ENCODE measurements at regions not wholly inside any gene's neighbourhood (a gene's known extent, or its start where the extent isn't known, plus 50 kb on each side); places are given as distances from the start of the nearest gene placed in this dataset.

GRCh38 chr2:121943285-121943684, 187.8 kb downstream of the TSN start:
- Histone ChIP-seq H3K27me3 (ENCODE audit: control insufficient read depth, low read length) (0 out of 2 replicates have a peak, but pooled peaks cover 3% of the 10 kb centered on the region), H3K4me2 (ENCODE audit: low read length) (no peak overlapping the region), H3K4me3 (ENCODE audit: low read length) (no peak overlapping the region), H3K27ac (ENCODE audit: low read depth, low read length) (no peak overlapping the region), H3K9me3 (ENCODE audit: control insufficient read depth, insufficient read depth, low read length) (no peaks in the 10 kb centered on the region), H3K79me2 (ENCODE audit: control insufficient read depth, low read length) (no peaks in the 10 kb centered on the region), H3K9me2 (replicated peaks; ENCODE audit: control insufficient read depth, low read length) (no peaks in the 10 kb centered on the region), H4K20me1 (ENCODE audit: control insufficient read depth, insufficient read depth, low read depth, low read length) (no peaks in the 10 kb centered on the region), H3K4me1 (ENCODE audit: control insufficient read depth, low read length) (no peaks in the 10 kb centered on the region), H3F3A (ENCODE audit: control insufficient read depth, insufficient read depth) (no peaks in the 10 kb centered on the region), H3K36me3 (ENCODE audit: control insufficient read depth, low read length) (no peaks in the 10 kb centered on the region)
- TF ChIP-seq CTCF (IDR thresholded peaks at IDR 0.05; ENCODE audit: low read depth, low read length, poor library complexity, severe bottlenecking) (no peak), EZH2phosphoT487 (IDR thresholded peaks at IDR 0.05; ENCODE audit: borderline replicate concordance, low read length) (no peak)

DNA sequence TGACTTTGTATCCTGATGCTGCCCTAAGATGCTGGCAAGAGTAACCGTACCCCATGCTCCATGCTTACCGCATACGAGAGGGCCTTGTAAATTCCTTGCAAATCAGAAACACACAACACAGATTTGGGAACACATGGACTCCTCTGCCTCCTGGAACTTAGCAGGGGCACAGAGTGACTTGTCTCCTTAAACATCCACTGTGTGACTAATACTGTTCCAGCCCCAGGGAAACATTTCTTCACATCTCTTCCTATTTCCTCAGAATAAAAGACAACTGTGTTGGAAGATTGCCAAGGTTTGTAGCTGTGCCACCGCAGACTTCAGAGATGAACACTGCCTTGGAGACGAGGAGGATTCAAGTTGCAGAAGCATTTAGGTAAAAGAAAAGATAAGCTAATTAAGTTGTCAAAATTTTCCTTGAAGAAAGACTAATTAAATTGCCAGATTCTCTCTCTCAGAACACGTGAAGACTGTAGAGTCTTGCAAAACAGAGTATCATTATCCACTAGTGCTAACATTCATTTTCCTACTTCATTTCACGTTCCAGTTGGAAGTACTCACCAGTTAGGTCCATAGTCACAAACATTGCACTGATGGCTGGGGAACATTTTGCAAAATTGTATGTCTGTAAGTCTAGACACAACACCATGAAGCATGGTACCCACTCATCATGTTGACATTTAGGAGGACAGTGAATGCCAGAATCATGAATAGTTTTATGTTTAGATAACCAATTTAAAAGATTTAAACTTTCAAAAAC, 188.8 kb downstream of the TSN start:
- H3K27me3 ChIP-seq (ENCODE audit: control insufficient read depth, low read length) = 0 out of 2 replicates have a peak, but pooled peaks cover 3% of the 10 kb centered on the region
- no peak overlapping the region for H3K27ac ChIP-seq (ENCODE audit: low read depth, low read length)
- peaks cover 1% of the 10 kb centered on the region for H3K4me1 ChIP-seq (ENCODE audit: control insufficient read depth, low read length)
- H3K79me2 ChIP-seq (ENCODE audit: control insufficient read depth, low read length) = no peaks in the 10 kb centered on the region
- H3K36me3 ChIP-seq (ENCODE audit: control insufficient read depth, low read length) = no peaks in the 10 kb centered on the region
- no peak for TF ChIP-seq EZH2phosphoT487 (IDR thresholded peaks at IDR 0.05; ENCODE audit: borderline replicate concordance, low read length)
- no peak for TF ChIP-seq CTCF (IDR thresholded peaks at IDR 0.05; ENCODE audit: low read depth, low read length, poor library complexity, severe bottlenecking)
- no peak overlapping the region for H3K4me2 ChIP-seq (ENCODE audit: low read length)
- no peaks in the 10 kb centered on the region for H4K20me1 ChIP-seq (ENCODE audit: control insufficient read depth, insufficient read depth, low read depth, low read length)
- H3K4me3 ChIP-seq (ENCODE audit: low read length) = no peak overlapping the region
- H3K9me3 ChIP-seq (ENCODE audit: control insufficient read depth, insufficient read depth, low read length) = no peaks in the 10 kb centered on the region
- no peaks in the 10 kb centered on the region for H3K9me2 ChIP-seq (replicated peaks; ENCODE audit: control insufficient read depth, low read length)
- no peaks in the 10 kb centered on the region for H3F3A ChIP-seq (ENCODE audit: control insufficient read depth, insufficient read depth)

DNA sequence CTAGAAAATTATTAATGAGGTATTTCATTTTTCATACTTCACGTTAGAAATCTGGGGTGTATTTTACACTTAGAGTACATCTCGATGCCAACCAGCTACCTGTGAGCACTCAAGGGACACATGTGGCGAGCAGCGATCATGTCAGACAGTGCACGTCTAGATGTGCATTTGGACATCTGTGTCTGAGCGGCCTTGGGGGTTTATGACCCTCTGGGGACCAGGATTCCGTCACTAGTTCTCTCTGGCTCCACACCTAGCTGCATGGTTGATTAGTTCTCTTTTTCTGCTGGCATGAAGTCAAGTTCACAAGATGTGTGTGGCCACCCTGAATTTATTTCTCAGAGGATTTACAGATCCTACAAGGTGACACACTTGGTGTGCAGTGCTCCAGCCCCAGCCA, 192.2 kb downstream of the TSN start:
- Histone ChIP-seq H3K27ac (ENCODE audit: low read depth, low read length) (no peak overlapping the region), H3K4me1 (ENCODE audit: control insufficient read depth, low read length) (peaks cover 5% of the 10 kb centered on the region), H3K27me3 (ENCODE audit: control insufficient read depth, low read length) (0 out of 2 replicates have a peak, but pooled peaks cover 2% of the 10 kb centered on the region)

More for the DNA sequence above, 192.2 kb downstream of the TSN start:
- H3K4me2 ChIP-seq (ENCODE audit: low read length) = no peak overlapping the region
- no peaks in the 10 kb centered on the region for H3F3A ChIP-seq (ENCODE audit: control insufficient read depth, insufficient read depth)
- TF ChIP-seq EZH2phosphoT487 (IDR thresholded peaks at IDR 0.05; ENCODE audit: borderline replicate concordance, low read length) (no peak), CTCF (IDR thresholded peaks at IDR 0.05; ENCODE audit: low read depth, low read length, poor library complexity, severe bottlenecking) (no peak)
- H3K79me2 ChIP-seq (ENCODE audit: control insufficient read depth, low read length) = no peaks in the 10 kb centered on the region
- no peaks in the 10 kb centered on the region for H3K9me2 ChIP-seq (replicated peaks; ENCODE audit: control insufficient read depth, low read length)
- H4K20me1 ChIP-seq (ENCODE audit: control insufficient read depth, insufficient read depth, low read depth, low read length) = no peaks in the 10 kb centered on the region
- H3K4me3 ChIP-seq (ENCODE audit: low read length) = no peak overlapping the region
- no peaks in the 10 kb centered on the region for H3K9me3 ChIP-seq (ENCODE audit: control insufficient read depth, insufficient read depth, low read length)
- no peaks in the 10 kb centered on the region for H3K36me3 ChIP-seq (ENCODE audit: control insufficient read depth, low read length)
